WTC11 (cell line): ENCODE measurements at regions not wholly inside any gene's neighbourhood (a gene's known extent, or its start where the extent isn't known, plus 50 kb on each side); places are given as distances from the start of the nearest gene placed in this dataset.

Experiments used
- CBFB ChIP-seq: sonication (generic); formaldehyde crosslinking; IDR thresholded peaks from 2 replicates; pipeline ENCODE4 v1.8.1; 2022; ENCODE audit warnings: mild to moderate bottlenecking, low read depth, missing genetic modification reagents
- GABPB1 ChIP-seq: sonication (generic); formaldehyde crosslinking; IDR thresholded peaks from 2 replicates; pipeline ENCODE4 v1.8.1; 2023; ENCODE audit warnings: mild to moderate bottlenecking, missing genetic modification reagents
- HMGA2 ChIP-seq: fragments of 250-450 bp; sonication (Bioruptor Pico); IDR thresholded peaks from 2 replicates; pipeline ENCODE4 v1.4.0; 2021; ENCODE audit warnings: mild to moderate bottlenecking, moderate library complexity
- NFE2L1 ChIP-seq: sonication (generic); formaldehyde crosslinking; IDR thresholded peaks from 2 replicates; pipeline ENCODE4 v1.8.1; 2023; ENCODE audit warnings: missing genetic modification reagents
- TCF7 ChIP-seq: sonication (generic); formaldehyde crosslinking; IDR thresholded peaks from 2 replicates; pipeline ENCODE4 v1.8.0; 2022; ENCODE audit warnings: mild to moderate bottlenecking, low read depth, missing genetic modification reagents, moderate library complexity
- ZBTB21 ChIP-seq: sonication (generic); formaldehyde crosslinking; IDR thresholded peaks from 2 replicates; pipeline ENCODE4 v1.8.1; 2023; ENCODE audit warnings: mild to moderate bottlenecking, missing genetic modification reagents, borderline replicate concordance
- TF ChIP-seq, protein P1 (sequence below): fragments of 200-600 bp; IDR thresholded peaks from 2 replicates; pipeline ENCODE4 v1.8.0; 2022; ENCODE audit warnings: antibody characterized with exemption
- TF ChIP-seq, protein P2 (sequence below): sonication (generic); formaldehyde crosslinking; IDR thresholded peaks from 2 replicates; pipeline ENCODE4 v1.8.0; 2022; ENCODE audit warnings: mild to moderate bottlenecking, missing genetic modification reagents

DNA sequence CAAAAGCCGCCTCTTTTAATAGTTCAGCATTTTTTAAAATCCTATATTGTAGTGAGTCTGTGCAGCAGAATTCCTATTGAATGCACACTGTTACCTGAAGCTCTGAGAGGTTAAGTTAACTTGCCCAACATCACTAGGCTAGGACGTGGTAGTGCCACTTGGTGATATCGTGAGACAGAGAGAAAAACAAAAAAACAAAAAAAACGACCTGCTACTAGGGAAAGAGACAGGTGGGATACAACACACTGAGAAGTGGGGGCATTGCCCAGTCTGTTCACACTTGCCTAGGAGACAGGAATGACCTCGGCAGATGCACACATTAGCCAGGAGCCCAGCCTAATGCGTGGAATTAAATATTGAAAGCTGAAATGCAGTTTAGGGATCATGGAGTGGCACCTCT is 129.7 kb upstream of the CCND2 start:
- TF ChIP-seq ZBTB21 (CRISPR knock-in tag) (no peak), NFE2L1 (CRISPR knock-in tag) (no peak), HMGA2 (CRISPR knock-in tag) (no peak), TCF7 (CRISPR knock-in tag) (no peak), GABPB1 (CRISPR knock-in tag) (no peak), CBFB (CRISPR knock-in tag) (no peak)
- TF ChIP-seq, protein P1, sequence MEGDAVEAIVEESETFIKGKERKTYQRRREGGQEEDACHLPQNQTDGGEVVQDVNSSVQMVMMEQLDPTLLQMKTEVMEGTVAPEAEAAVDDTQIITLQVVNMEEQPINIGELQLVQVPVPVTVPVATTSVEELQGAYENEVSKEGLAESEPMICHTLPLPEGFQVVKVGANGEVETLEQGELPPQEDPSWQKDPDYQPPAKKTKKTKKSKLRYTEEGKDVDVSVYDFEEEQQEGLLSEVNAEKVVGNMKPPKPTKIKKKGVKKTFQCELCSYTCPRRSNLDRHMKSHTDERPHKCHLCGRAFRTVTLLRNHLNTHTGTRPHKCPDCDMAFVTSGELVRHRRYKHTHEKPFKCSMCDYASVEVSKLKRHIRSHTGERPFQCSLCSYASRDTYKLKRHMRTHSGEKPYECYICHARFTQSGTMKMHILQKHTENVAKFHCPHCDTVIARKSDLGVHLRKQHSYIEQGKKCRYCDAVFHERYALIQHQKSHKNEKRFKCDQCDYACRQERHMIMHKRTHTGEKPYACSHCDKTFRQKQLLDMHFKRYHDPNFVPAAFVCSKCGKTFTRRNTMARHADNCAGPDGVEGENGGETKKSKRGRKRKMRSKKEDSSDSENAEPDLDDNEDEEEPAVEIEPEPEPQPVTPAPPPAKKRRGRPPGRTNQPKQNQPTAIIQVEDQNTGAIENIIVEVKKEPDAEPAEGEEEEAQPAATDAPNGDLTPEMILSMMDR: no peak
- TF ChIP-seq, protein P2, sequence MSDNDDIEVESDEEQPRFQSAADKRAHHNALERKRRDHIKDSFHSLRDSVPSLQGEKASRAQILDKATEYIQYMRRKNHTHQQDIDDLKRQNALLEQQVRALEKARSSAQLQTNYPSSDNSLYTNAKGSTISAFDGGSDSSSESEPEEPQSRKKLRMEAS (CRISPR knock-in tag): no peak
